Activated B cell treated with CpG ODN at 0.5 μM for 24 hours (primary cell): ENCODE measurements at regions not wholly inside any gene's neighbourhood (a gene's known extent, or its start where the extent isn't known, plus 50 kb on each side); places are given as distances from the start of the nearest gene placed in this dataset.

Source experiments
- ATAC-seq: fragments of 200-7000 bp; cut with Tn5 transposase; one replicate; pipeline ENCODE4 v1.10.0; 2021; ENCODE audit warnings: low read depth, mild to moderate bottlenecking, moderate library complexity
- CTCF ChIA-PET: fragments of 350-600 bp; sonication (Branson Sonifier 250); formaldehyde crosslinking; loops from one replicate; lab custom pipeline; 2021; ENCODE audit warnings: antibody characterized with exemption; lab: Charles Lee
- POLR2A ChIA-PET: fragments of 350-600 bp; sonication (Branson Sonifier 250); formaldehyde crosslinking; loops from one replicate; lab custom pipeline; 2021; ENCODE audit warnings: antibody characterized with exemption; lab: Charles Lee
- DNase-seq: peaks from one replicate; pipeline ENCODE4 v3.0.0; 2022
- H3K27ac Mint-ChIP-seq: one replicate; pipeline ENCODE4 v1.8.0; 2020; ENCODE audit warnings: mixed read lengths
- H3K27me3 Mint-ChIP-seq: one replicate; pipeline ENCODE4 v1.8.0; 2021; ENCODE audit warnings: mixed read lengths
- H3K36me3 Mint-ChIP-seq: one replicate; pipeline ENCODE4 v1.8.0; 2021; ENCODE audit warnings: low read depth, mixed read lengths
- H3K4me1 Mint-ChIP-seq: one replicate; pipeline ENCODE4 v1.8.0; 2021; ENCODE audit warnings: mixed read lengths
- H3K4me3 Mint-ChIP-seq: one replicate; pipeline ENCODE4 v1.8.0; 2020; ENCODE audit warnings: mild to moderate bottlenecking, mixed read lengths
- H3K9me3 Mint-ChIP-seq: one replicate; pipeline ENCODE4 v1.8.0; 2020; ENCODE audit warnings: mixed read lengths
- CTCF ChIP-seq: fragments of 200-600 bp; IDR thresholded peaks from one replicate; pipeline ENCODE4 v1.8.0; 2022; ENCODE audit warnings: antibody characterized with exemption, mild to moderate bottlenecking
- intact Hi-C: fragments of 100-400 bp; cut with micrococcal nuclease; formaldehyde crosslinking; loops from one replicate; pipeline ENCODE4 v1.15.1; 2024

- CTCF ChIA-PET: no interaction called here
- ATAC-seq: no peak
- Mint-ChIP-seq H3K27ac (no peak overlapping the region), H3K4me3 (no peak overlapping the region), H3K9me3 (peaks cover 2% of the 10 kb centered on the region), H3K27me3 (no peaks in the 10 kb centered on the region), H3K4me1 (no peaks in the 10 kb centered on the region), H3K36me3 (no peaks in the 10 kb centered on the region)
- no peak for DNase-seq
- intact Hi-C loops: no loop called here
- no peak for TF ChIP-seq CTCF
- POLR2A ChIA-PET: no interaction called here
These were observed 84.2 kb upstream of the FRMD1 start for GRCh38 chr6:168163096-168163731.

- Mint-ChIP-seq H3K27ac (no peak overlapping the region), H3K4me1 (no peaks in the 10 kb centered on the region), H3K9me3 (no peaks in the 10 kb centered on the region), H3K36me3 (no peaks in the 10 kb centered on the region), H3K27me3 (no peaks in the 10 kb centered on the region), H3K4me3 (no peak overlapping the region)
- intact Hi-C loops: no loop called here
- DNase-seq (no peak), ATAC-seq (no peak)
- TF ChIP-seq CTCF: no peak
- POLR2A ChIA-PET: no interaction called here
- CTCF ChIA-PET: no interaction called here
These were observed 83.4 kb upstream of the FRMD1 start for GRCh38 chr6:168162366-168162765.

GRCh38 chr6:168161371-168161750 lies 82.3 kb upstream of the FRMD1 start:
- POLR2A ChIA-PET: no interaction called here
- no peaks in the 10 kb centered on the region for H3K27me3 Mint-ChIP-seq
- CTCF ChIA-PET: no interaction called here
- DNase-seq (no peak), ATAC-seq (no peak)
- H3K4me3 Mint-ChIP-seq: no peak overlapping the region
- no peak overlapping the region for H3K27ac Mint-ChIP-seq
- intact Hi-C loops: no loop called here
- no peaks in the 10 kb centered on the region for H3K9me3 Mint-ChIP-seq
- H3K4me1 Mint-ChIP-seq: no peaks in the 10 kb centered on the region
- TF ChIP-seq CTCF: no peak
- no peaks in the 10 kb centered on the region for H3K36me3 Mint-ChIP-seq

GRCh38 chr6:168160506-168161370 lies 81.7 kb upstream of the FRMD1 start:
- no peaks in the 10 kb centered on the region for H3K4me1 Mint-ChIP-seq
- H3K27ac Mint-ChIP-seq: no peak overlapping the region
- DNase-seq: no peak
- no peaks in the 10 kb centered on the region for H3K27me3 Mint-ChIP-seq
- H3K9me3 Mint-ChIP-seq: no peaks in the 10 kb centered on the region
- POLR2A ChIA-PET: no interaction called here
- H3K4me3 Mint-ChIP-seq: no peak overlapping the region
- no peak for ATAC-seq
- CTCF ChIA-PET: no interaction called here
- intact Hi-C loops: no loop called here
- TF ChIP-seq CTCF: no peak
- no peaks in the 10 kb centered on the region for H3K36me3 Mint-ChIP-seq

- Mint-ChIP-seq H3K27ac (no peak overlapping the region), H3K4me1 (no peaks in the 10 kb centered on the region), H3K9me3 (no peaks in the 10 kb centered on the region), H3K27me3 (no peaks in the 10 kb centered on the region), H3K4me3 (no peak overlapping the region), H3K36me3 (no peaks in the 10 kb centered on the region)
- DNase-seq: no peak
- intact Hi-C loops: no loop called here
- ChIA-PET POLR2A (no interaction called here), CTCF (no interaction called here)
- no peak for ATAC-seq
- TF ChIP-seq CTCF: no peak
These were observed 80.5 kb upstream of the FRMD1 start for GRCh38 chr6:168159506-168159905.
